D721Med (cell line): ENCODE measurements at regions not wholly inside any gene's neighbourhood (a gene's known extent, or its start where the extent isn't known, plus 50 kb on each side); places are given as distances from the start of the nearest gene placed in this dataset.
"Not testable (repeated sequence)": the region's sequence is repeated elsewhere in the genome, so short reads cannot be mapped to it uniquely, and the experiment has no call there.

ENCODE experiments used
- DNase-seq: peaks from one replicate; pipeline ENCODE4 v3.0.0; 2011; ENCODE audit warnings: low spot score; ENCODE audit not compliant: insufficient read length
- FAIRE-seq: peaks from 2 replicates; lab custom pipeline; 2011; peaks lifted over from hg19 to GRCh38; lab: Jason Lieb, UNC
- TF ChIP-seq, protein P1 (sequence below): IDR thresholded peaks from 2 replicates; pipeline ENCODE4 v1.5.1; 2012; ENCODE audit warnings: mild to moderate bottlenecking, control low read depth; ENCODE audit not compliant: insufficient read depth; ENCODE audit errors: missing control alignments

GRCh38 chrX:75623535-75623934 is 100.7 kb upstream of the ZDHHC15 start:
- FAIRE-seq (no peak), DNase-seq (no peak)
- TF ChIP-seq, protein P1, sequence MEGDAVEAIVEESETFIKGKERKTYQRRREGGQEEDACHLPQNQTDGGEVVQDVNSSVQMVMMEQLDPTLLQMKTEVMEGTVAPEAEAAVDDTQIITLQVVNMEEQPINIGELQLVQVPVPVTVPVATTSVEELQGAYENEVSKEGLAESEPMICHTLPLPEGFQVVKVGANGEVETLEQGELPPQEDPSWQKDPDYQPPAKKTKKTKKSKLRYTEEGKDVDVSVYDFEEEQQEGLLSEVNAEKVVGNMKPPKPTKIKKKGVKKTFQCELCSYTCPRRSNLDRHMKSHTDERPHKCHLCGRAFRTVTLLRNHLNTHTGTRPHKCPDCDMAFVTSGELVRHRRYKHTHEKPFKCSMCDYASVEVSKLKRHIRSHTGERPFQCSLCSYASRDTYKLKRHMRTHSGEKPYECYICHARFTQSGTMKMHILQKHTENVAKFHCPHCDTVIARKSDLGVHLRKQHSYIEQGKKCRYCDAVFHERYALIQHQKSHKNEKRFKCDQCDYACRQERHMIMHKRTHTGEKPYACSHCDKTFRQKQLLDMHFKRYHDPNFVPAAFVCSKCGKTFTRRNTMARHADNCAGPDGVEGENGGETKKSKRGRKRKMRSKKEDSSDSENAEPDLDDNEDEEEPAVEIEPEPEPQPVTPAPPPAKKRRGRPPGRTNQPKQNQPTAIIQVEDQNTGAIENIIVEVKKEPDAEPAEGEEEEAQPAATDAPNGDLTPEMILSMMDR: no peak

GRCh38 chrX:75609406-75609805 is 86.6 kb upstream of the ZDHHC15 start:
- no peak for FAIRE-seq
- no peak for DNase-seq
- TF ChIP-seq, protein P1: no peak

- DNase-seq (peak; percentile 13), FAIRE-seq (no peak)
- TF ChIP-seq, protein P1: peak; percentile 39
Observed at GRCh38 chrX:75603833-75604232, 81.0 kb upstream of the ZDHHC15 start.

GRCh38 chrX:75602022-75602421 is 79.2 kb upstream of the ZDHHC15 start:
- not testable (repeated sequence) for DNase-seq, FAIRE-seq

DNA sequence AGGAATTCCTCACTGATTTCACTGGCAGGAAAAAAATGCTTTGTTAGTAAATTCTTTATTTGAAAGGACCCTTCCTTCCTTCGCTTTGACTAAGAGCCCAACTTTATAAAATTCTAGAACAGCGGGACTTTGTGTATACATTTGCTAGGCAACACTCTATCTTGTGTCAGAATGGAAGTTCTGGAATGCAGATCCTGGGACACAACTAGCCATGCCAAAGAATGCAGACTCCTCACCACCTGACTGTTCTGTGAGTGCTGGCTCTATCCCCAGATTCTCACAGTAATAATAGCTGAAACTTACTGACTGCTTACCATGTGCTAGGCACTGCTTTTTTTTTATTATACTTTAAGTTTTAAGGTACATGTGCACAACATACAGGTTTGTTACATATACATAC is 73.3 kb upstream of the ZDHHC15 start:
- TF ChIP-seq, protein P1: no peak
- FAIRE-seq: no peak
- DNase-seq: no peak

DNA sequence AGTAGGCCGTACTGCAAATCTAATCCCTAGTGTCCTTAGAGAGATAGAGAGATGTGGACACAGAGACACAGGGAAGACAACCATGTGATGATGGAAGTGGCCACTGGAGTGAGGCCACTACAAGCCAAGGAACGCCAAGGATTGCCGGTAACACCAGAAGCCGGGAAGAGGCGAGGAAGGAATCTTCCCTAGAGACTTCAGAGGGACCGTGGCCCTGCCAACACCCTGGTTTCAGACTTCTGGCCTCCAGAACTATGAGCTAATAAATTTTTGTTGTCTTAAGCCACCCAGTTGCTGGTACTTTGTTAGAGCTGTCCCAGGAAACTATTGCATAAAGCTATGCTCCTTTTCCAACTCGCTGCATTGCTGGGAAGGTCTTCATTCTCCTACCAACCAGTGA is 70.3 kb upstream of the ZDHHC15 start:
- DNase-seq, FAIRE-seq: not testable (repeated sequence)

DNA sequence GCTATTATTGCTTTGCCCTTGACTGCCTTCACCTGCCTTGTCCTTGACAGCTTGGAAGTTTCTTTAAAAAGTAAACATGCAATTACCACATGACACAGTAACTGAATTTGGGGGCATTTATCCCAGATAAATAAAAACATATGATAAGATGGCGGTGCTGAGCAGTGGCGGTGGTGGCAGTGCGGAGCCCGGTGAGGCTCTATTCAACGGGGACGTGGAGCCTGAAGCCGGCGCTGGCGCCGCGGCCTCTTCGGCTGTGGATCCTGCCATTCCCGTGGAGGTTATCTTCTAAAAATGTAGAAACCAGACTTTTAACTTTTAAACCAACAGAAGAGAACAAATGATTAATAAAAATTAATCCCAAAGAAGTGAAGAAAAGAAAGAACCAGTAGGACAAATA is 59.7 kb upstream of the ZDHHC15 start:
- TF ChIP-seq, protein P1: no peak
- FAIRE-seq (no peak), DNase-seq (no peak)
